Suprapubic skin (tissue), 4 donors: ENCODE measurements at regions not wholly inside any gene's neighbourhood (a gene's known extent, or its start where the extent isn't known, plus 50 kb on each side); places are given as distances from the start of the nearest gene placed in this dataset.

Experiments used
- EP300 ChIP-seq: sonication (generic); formaldehyde crosslinking; IDR thresholded peaks from one replicate; pipeline ENCODE4 v1.6.1; 2017; ENCODE audit warnings: antibody characterized with exemption
- POLR2AphosphoS5 ChIP-seq, 3 donors: sonication (generic); formaldehyde crosslinking; IDR thresholded peaks; one replicate each; pipeline ENCODE4 v1.6.1; 2017; ENCODE audit warnings: antibody characterized with exemption in 3 of 3
- TF ChIP-seq, protein P1 (sequence below), 2 donors: fragments of 200-600 bp in 1 of 2; fragments of 450-650 bp in 1 of 2; sonication (generic) in 1 of 2; IDR thresholded peaks; one replicate each; pipeline ENCODE4 v1.5.1; 2016 to 2019; ENCODE audit warnings: antibody characterized with exemption in 2 of 2, mild to moderate bottlenecking in 1 of 2, moderate library complexity in 1 of 2

DNA sequence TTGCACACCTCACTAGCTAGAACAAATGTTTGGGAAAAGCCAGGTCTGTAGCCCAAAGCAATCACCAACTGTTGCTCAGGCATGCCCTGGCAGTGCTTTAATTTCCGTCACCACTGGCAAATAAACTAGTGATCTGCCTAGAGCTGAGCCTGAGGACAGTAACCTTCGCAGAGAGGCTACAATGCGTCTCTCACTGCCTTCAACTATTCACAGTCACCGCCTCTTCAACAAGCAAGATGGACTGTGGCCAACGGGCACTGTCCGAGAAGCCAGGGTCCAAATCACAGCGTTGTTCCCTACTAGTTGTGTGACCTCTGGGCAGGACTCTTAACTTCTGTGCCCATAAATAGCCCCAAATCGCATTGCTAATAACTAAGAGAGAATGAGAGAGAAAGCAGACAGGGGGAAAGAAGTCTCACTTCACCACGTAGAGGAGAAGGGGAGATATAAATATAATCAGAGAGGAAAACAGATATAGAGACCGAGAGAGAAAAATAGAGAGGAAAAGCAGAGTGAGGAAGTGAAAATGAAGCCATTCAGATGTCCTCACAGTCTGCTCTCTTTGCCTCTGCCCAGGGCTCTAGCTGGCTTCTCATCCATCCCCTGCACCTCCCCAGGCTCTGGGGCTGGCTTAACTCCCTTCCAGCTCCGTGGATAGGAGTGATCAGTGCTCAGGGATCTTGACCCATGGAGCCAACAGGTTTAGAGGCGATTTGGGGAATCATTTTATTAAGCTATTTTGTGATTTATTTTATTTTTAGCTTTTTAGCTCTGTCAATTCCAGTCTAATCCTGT, 157.9 kb downstream of the ZDHHC21 start:
- TF ChIP-seq POLR2AphosphoS5 (IDR thresholded peaks at IDR 0.05) (no peak), EP300 (no peak)
- TF ChIP-seq, protein P1, sequence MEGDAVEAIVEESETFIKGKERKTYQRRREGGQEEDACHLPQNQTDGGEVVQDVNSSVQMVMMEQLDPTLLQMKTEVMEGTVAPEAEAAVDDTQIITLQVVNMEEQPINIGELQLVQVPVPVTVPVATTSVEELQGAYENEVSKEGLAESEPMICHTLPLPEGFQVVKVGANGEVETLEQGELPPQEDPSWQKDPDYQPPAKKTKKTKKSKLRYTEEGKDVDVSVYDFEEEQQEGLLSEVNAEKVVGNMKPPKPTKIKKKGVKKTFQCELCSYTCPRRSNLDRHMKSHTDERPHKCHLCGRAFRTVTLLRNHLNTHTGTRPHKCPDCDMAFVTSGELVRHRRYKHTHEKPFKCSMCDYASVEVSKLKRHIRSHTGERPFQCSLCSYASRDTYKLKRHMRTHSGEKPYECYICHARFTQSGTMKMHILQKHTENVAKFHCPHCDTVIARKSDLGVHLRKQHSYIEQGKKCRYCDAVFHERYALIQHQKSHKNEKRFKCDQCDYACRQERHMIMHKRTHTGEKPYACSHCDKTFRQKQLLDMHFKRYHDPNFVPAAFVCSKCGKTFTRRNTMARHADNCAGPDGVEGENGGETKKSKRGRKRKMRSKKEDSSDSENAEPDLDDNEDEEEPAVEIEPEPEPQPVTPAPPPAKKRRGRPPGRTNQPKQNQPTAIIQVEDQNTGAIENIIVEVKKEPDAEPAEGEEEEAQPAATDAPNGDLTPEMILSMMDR (IDR thresholded peaks at IDR 0.05): no peak
